ENCODE measurements at regions not wholly inside any gene's neighbourhood (a gene's known extent, or its start where the extent isn't known, plus 50 kb on each side); places are given as distances from the start of the nearest gene placed in this dataset.

DNA sequence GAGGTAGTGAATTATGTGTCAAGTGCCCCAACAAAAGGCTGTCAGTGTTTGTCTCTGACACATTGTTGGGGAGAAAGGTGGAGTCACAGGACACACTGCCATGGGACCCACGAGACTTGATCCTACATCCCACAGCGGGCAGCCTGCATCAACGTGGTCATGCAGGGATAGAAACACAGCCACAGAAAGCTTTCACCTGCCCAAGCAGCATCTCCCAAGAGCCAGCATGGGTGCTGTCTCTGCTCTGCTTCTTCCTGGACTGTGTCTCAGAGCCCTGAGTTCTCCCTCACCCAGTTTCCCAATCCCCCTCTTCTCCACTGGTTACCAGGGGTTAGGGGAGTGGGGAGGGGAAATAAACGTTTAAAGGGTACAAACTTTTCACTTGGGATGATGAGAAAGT lies 97.2 kb downstream of the VPREB1 start:
- Histone ChIP-seq H3K4me1 (no peaks in the 10 kb centered on the region), H3K27ac (no peak overlapping the region), H3K9me3 (no peaks in the 10 kb centered on the region), H3K36me3 (no peaks in the 10 kb centered on the region), H3K4me3 (no peak overlapping the region), H3K27me3 (no peaks in the 10 kb centered on the region)
- TF ChIP-seq, protein P1, sequence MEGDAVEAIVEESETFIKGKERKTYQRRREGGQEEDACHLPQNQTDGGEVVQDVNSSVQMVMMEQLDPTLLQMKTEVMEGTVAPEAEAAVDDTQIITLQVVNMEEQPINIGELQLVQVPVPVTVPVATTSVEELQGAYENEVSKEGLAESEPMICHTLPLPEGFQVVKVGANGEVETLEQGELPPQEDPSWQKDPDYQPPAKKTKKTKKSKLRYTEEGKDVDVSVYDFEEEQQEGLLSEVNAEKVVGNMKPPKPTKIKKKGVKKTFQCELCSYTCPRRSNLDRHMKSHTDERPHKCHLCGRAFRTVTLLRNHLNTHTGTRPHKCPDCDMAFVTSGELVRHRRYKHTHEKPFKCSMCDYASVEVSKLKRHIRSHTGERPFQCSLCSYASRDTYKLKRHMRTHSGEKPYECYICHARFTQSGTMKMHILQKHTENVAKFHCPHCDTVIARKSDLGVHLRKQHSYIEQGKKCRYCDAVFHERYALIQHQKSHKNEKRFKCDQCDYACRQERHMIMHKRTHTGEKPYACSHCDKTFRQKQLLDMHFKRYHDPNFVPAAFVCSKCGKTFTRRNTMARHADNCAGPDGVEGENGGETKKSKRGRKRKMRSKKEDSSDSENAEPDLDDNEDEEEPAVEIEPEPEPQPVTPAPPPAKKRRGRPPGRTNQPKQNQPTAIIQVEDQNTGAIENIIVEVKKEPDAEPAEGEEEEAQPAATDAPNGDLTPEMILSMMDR (IDR thresholded peaks at IDR 0.05) = no peak
- TF ChIP-seq POLR2A (IDR thresholded peaks at IDR 0.05) = no peak
- no peak for DNase-seq
- intact Hi-C loops (cut with DNase I; ENCODE audit: low total_unique reads) = no loop called here

DNA sequence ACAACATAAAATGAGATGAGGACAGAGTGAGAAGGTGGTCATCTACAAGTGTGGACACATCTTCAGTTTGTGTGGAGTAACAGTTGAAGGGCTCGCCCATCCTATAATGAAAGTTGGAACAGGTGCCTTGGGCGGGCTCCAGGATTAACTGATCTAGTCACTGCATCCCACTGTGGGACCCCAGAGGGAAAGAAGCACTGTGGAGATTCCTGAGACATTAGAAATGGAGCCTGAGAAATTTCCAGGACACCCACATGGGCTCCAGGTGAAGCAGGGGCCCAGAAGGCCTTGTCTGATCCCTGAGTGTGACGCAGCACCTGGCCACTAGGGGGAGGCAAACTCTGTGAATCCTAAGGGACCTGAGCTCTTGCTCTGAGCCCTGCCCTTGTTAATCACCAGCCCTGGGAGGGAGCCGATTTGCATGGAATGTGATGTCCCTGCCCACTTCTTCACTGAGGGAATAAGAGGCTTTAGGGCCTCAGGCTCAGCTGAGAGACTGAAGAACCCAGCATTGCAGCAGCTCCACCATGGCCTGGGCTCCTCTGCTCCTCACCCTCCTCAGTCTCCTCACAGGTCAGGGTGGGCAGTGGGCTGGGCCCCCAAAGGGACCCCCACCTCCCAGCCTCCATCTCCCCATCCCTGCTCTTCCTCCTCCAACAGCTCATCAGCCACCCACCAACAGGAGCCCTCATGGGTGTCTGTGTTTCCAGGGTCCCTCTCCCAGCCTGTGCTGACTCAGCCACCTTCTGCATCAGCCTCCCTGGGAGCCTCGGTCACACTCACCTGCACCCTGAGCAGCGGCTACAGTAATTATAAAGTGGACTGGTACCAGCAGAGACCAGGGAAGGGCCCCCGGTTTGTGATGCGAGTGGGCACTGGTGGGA lies 98.4 kb downstream of the VPREB1 start:
- Histone ChIP-seq H3K4me1 (no peaks in the 10 kb centered on the region), H3K36me3 (no peaks in the 10 kb centered on the region), H3K9me3 (no peaks in the 10 kb centered on the region), H3K27ac (no peak overlapping the region), H3K4me3 (no peak overlapping the region), H3K27me3 (no peaks in the 10 kb centered on the region)
- intact Hi-C loops (cut with DNase I; ENCODE audit: low total_unique reads) = no loop called here
- no peak for TF ChIP-seq POLR2A (IDR thresholded peaks at IDR 0.05)
- TF ChIP-seq, protein P1 (IDR thresholded peaks at IDR 0.05) = peak; percentile 5 to 45 (median 20)
- no peak for DNase-seq

DNA sequence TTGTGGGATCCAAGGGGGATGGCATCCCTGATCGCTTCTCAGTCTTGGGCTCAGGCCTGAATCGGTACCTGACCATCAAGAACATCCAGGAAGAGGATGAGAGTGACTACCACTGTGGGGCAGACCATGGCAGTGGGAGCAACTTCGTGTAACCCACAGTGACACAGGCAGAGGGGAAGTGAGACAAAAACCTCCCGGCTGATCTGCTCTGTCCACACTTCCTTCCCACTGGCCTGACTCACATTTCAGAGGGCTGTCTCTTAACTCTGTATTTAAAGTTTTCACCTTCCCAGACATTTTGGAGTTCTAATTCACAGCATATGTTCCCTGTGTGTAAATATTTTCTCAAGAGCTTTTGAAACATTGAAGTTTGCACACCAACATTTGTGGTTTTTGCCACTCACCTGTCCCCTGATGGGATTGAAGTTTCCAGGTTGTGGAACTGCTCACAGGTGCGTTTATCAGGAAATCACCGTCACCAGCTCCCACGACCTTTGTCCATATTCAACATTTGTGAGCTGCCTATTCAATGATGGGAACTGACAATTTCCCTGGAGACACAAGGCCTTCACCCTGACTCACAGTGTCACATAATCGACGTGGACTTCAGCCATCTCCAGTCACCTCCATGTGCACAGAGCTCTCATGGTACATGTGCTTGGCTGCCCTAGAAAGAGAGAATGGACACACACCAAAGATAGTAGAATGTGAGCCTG lies 99.2 kb downstream of the VPREB1 start:
- Histone ChIP-seq H3K36me3 (no peaks in the 10 kb centered on the region), H3K4me1 (no peaks in the 10 kb centered on the region), H3K27ac (no peak overlapping the region), H3K4me3 (no peak overlapping the region), H3K9me3 (no peaks in the 10 kb centered on the region), H3K27me3 (no peaks in the 10 kb centered on the region)
- intact Hi-C loops (cut with DNase I; ENCODE audit: low total_unique reads) = no loop called here
- TF ChIP-seq, protein P1 (IDR thresholded peaks at IDR 0.05) = no peak
- no peak for TF ChIP-seq POLR2A (IDR thresholded peaks at IDR 0.05)
- DNase-seq = no peak

DNA sequence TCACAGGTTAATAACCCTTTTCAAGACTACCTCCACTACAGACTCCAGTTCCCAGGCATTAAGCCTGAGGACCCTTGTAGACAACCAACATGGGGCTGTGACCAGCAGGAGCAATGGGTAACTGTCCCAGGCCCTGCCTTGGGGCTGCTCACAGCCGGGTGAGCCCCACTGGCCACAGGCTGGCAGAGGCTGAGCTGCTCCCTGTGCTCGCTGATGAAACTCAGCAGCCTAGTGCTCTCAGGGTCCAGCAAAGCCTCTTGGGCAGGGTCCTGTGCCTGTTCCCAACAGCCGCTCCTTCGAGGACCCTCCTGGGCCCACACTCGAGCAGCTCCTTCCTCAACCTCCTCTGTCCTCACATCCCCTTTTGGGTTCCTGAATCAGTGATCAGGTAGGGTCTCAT lies 99.8 kb downstream of the VPREB1 start:
- Histone ChIP-seq H3K4me1 (no peaks in the 10 kb centered on the region), H3K36me3 (no peaks in the 10 kb centered on the region), H3K27ac (no peak overlapping the region), H3K9me3 (no peaks in the 10 kb centered on the region), H3K27me3 (no peaks in the 10 kb centered on the region), H3K4me3 (no peak overlapping the region)
- TF ChIP-seq POLR2A (IDR thresholded peaks at IDR 0.05) = no peak
- TF ChIP-seq, protein P1 (IDR thresholded peaks at IDR 0.05) = no peak
- DNase-seq = no peak
- intact Hi-C loops (cut with DNase I; ENCODE audit: low total_unique reads) = no loop called here

DNA sequence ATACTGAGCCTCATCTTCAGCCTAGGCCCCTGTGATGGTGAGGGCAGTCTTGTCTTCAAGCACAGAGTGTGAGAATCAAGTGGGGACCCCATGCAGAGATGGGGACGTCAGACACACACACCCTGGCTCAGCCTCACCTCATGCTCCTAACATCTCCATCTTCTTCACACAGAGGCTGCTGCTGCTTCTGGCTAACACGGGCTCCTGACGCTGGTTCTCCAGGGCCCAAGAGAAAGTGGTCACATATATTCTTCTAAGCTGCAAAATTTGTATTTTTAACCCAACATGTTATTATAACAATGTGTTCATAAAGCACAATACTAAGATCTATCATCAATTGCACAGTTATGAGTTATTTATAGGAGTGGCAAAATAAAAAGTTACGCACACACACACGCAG lies 101.2 kb downstream of the VPREB1 start:
- intact Hi-C loops (cut with DNase I; ENCODE audit: low total_unique reads) = no loop called here
- TF ChIP-seq, protein P1 (IDR thresholded peaks at IDR 0.05) = no peak
- TF ChIP-seq POLR2A (IDR thresholded peaks at IDR 0.05) = no peak
- no peaks in the 10 kb centered on the region for H3K27me3 ChIP-seq
- H3K36me3 ChIP-seq = no peaks in the 10 kb centered on the region
- no peaks in the 10 kb centered on the region for H3K4me1 ChIP-seq
- H3K9me3 ChIP-seq = no peaks in the 10 kb centered on the region
- H3K4me3 ChIP-seq = no peak overlapping the region
- no peak overlapping the region for H3K27ac ChIP-seq
- no peak for DNase-seq

Data from uterus (tissue), 3 donors.